ENCODE measurements at regions not wholly inside any gene's neighbourhood (a gene's known extent, or its start where the extent isn't known, plus 50 kb on each side); places are given as distances from the start of the nearest gene placed in this dataset.

DNA sequence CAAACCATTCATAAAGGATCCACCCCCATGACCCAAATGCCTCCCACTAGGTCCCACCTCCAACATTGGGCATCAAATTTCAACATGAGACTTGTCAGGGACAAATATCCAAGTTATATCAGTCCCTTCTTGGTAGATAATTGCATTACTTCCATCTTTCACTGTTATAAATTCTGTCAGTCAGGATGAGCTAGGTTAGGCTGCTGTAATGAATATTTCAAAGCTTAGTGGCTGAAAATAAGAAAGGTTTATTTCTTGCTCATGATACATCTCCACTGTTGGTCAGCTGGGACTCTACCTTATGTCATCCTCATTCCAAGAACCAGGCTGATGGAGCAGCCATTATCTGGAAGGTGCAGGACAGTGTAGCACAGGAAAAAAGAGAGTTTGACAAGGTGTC is 50.3 kb upstream of the TMC5 start:
- intact Hi-C loops (cut with DNase I; ENCODE audit: low total_unique reads) = no loop called here
- H3K4me3 ChIP-seq = no peak overlapping the region
- no peak overlapping the region for H3K27ac ChIP-seq
- no peaks in the 10 kb centered on the region for H3K36me3 ChIP-seq
- TF ChIP-seq POLR2AphosphoS5 (IDR thresholded peaks at IDR 0.05) (no peak), EP300 (IDR thresholded peaks at IDR 0.05; ENCODE audit: low read depth) (no peak), POLR2A (IDR thresholded peaks at IDR 0.05) (no peak)
- TF ChIP-seq, protein P1, sequence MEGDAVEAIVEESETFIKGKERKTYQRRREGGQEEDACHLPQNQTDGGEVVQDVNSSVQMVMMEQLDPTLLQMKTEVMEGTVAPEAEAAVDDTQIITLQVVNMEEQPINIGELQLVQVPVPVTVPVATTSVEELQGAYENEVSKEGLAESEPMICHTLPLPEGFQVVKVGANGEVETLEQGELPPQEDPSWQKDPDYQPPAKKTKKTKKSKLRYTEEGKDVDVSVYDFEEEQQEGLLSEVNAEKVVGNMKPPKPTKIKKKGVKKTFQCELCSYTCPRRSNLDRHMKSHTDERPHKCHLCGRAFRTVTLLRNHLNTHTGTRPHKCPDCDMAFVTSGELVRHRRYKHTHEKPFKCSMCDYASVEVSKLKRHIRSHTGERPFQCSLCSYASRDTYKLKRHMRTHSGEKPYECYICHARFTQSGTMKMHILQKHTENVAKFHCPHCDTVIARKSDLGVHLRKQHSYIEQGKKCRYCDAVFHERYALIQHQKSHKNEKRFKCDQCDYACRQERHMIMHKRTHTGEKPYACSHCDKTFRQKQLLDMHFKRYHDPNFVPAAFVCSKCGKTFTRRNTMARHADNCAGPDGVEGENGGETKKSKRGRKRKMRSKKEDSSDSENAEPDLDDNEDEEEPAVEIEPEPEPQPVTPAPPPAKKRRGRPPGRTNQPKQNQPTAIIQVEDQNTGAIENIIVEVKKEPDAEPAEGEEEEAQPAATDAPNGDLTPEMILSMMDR (IDR thresholded peaks at IDR 0.05) = no peak
- DNase-seq = no peak
- in situ Hi-C loops (cut with MboI; ENCODE audit: low pct_ligation_motif_present in 1 of 4, low pct_unique_long_range_greater_than_20kb in 1 of 4, low sequenced_read_pairs in 3 of 4) = loop anchor here in 1 of 4 donors (5.0 kb wide), 1 partner anchor 280 kb away; no protein-coding TSS in a partner anchor
- H3K4me1 ChIP-seq = no peaks in the 10 kb centered on the region
- no peaks in the 10 kb centered on the region for H3K27me3 ChIP-seq
- H3K9me3 ChIP-seq = no peaks in the 10 kb centered on the region
